SH-SY5Y (cell line): ENCODE measurements at regions not wholly inside any gene's neighbourhood (a gene's known extent, or its start where the extent isn't known, plus 50 kb on each side); places are given as distances from the start of the nearest gene placed in this dataset.

ENCODE experiments used
- GATA2 ChIP-seq: IDR thresholded peaks from 2 replicates; pipeline ENCODE4 v1.6.1; 2011; ENCODE audit warnings: mild to moderate bottlenecking, low read depth, low read length
- GATA3 ChIP-seq: IDR thresholded peaks from 2 replicates; pipeline ENCODE4 v1.6.1; 2011; ENCODE audit warnings: low read depth, mild to moderate bottlenecking, low read length, moderate library complexity

DNA sequence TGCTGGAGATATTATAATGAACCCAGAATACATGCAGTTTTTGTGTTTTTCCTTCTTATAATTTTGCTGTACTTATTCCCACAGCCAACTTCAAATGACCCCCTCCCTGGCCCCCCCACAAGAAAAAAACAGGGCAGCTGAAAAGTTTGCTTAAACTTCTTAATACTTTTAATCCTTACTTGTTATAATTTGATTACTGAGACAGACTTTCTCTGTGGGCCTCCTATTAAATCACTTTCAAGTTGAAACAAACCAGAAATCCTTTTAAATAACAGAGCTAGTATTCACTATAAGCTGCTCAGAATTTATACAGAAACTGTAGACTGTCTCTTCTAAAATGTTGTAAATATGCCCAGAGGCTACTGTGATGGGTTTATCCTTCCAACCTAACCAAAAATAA lies 106.3 kb downstream of the CENPW start:
- TF ChIP-seq GATA2 (no peak), GATA3 (no peak)
